HepG2 (cell line): ENCODE measurements at regions not wholly inside any gene's neighbourhood (a gene's known extent, or its start where the extent isn't known, plus 50 kb on each side); places are given as distances from the start of the nearest gene placed in this dataset.

Source experiments
- ATAC-seq: fragments of 200-7000 bp; cut with Tn5 transposase; 3 replicates; pipeline ENCODE4 v1.9.1; 2020; ENCODE audit warnings: mild to moderate bottlenecking, moderate library complexity
- BruUV-seq: library from RNA; stranded (reverse); fragments of 400-500 nt; replicated peaks from 2 replicates; lab custom pipeline; 2021; lab: Mats Ljungman, UMichigan
- CTCF ChIA-PET: fragments of 300-600 bp; formaldehyde crosslinking; extraction: SDS; loops from one replicate; lab custom pipeline; 2021; ENCODE audit warnings: low total read pairs, inconsistent platforms, low intra/inter-chr PET ratio; lab: Yijun Ruan, JAX
- POLR2A ChIA-PET: fragments of 350-600 bp; sonication (Branson Sonifier 250); formaldehyde crosslinking; loops from one replicate; lab custom pipeline; 2020; ENCODE audit warnings: antibody characterized with exemption, inconsistent platforms; lab: Yijun Ruan, JAX
- DNase-seq: peaks from one replicate; pipeline ENCODE4 v3.0.0-alpha.2; 2015; ENCODE audit warnings: low spot score
- FAIRE-seq: peaks from 3 replicates; lab custom pipeline; 2011; peaks lifted over from hg19 to GRCh38; lab: Jason Lieb, UNC
- H2AFZ ChIP-seq: one replicate; pipeline ENCODE4 v1.6.1; 2011; ENCODE audit warnings: low read length, inconsistent platforms
- H3K27ac ChIP-seq: fragments of 300-600 bp; 3 replicates; pipeline ENCODE4 v1.8.0; 2011; ENCODE audit warnings: mixed run types, mild to moderate bottlenecking, mixed read lengths, low read length, inconsistent platforms; ENCODE audit not compliant: insufficient read depth; ENCODE audit errors: extremely low read length
- H3K27me3 ChIP-seq, 2 experiments: fragments of 200-600 bp in 1 of 2; 2 replicates in 1 of 2; 3 replicates in 1 of 2; pipeline versions ENCODE4 v1.6.0 to v1.8.0; 2011; ENCODE audit warnings: low read length in 2 of 2, mild to moderate bottlenecking in 2 of 2, moderate library complexity in 2 of 2, inconsistent platforms in 1 of 2; ENCODE audit not compliant: insufficient read depth in 2 of 2, control insufficient read depth in 1 of 2
- H3K36me3 ChIP-seq, 2 experiments: fragments of 200-600 bp in 1 of 2; replicated peaks in 1 of 2; 2 replicates in 1 of 2; 3 replicates in 1 of 2; pipeline versions ENCODE4 v1.5.1 to v1.8.0; 2011; ENCODE audit warnings: low read length in 2 of 2, inconsistent platforms in 1 of 2; ENCODE audit not compliant: insufficient read depth in 2 of 2, control insufficient read depth in 1 of 2
- H3K4me1 ChIP-seq: 2 replicates; pipeline ENCODE4 v1.5.1; 2012; ENCODE audit warnings: low read length, inconsistent platforms; ENCODE audit not compliant: insufficient read depth
- H3K4me2 ChIP-seq: 2 replicates; pipeline ENCODE4 v1.6.0; 2011; ENCODE audit warnings: low read depth, low read length, inconsistent platforms
- H3K4me3 ChIP-seq, 3 experiments: fragments of 200-600 bp in 1 of 3; sonication (generic), shearing (Covaris generic) in 1 of 3; replicated peaks in 1 of 3; 2 replicates each; pipeline ENCODE4 v1.5.1; 2011 to 2016; ENCODE audit warnings: low read length in 3 of 3, inconsistent platforms in 2 of 3, low read depth in 2 of 3, mild to moderate bottlenecking in 2 of 3, control low read depth in 1 of 3, mixed read lengths in 1 of 3; ENCODE audit not compliant: insufficient read depth in 1 of 3
- H3K79me2 ChIP-seq: one replicate; pipeline ENCODE4 v1.6.1; 2011; ENCODE audit warnings: low read length, inconsistent platforms; ENCODE audit not compliant: insufficient read depth
- H3K9ac ChIP-seq: 2 replicates; pipeline ENCODE4 v1.6.0; 2011; ENCODE audit warnings: mild to moderate bottlenecking, low read depth, low read length, inconsistent platforms; ENCODE audit not compliant: insufficient read depth
- H3K9me3 ChIP-seq: 2 replicates; pipeline ENCODE4 v1.5.1; 2012; ENCODE audit warnings: mild to moderate bottlenecking, low read length
- H4K20me1 ChIP-seq: 2 replicates; pipeline ENCODE4 v1.6.0; 2011; ENCODE audit warnings: inconsistent platforms, mild to moderate bottlenecking, low read length, moderate library complexity; ENCODE audit not compliant: insufficient read depth
- CBX1 ChIP-seq: IDR thresholded peaks from one replicate; pipeline ENCODE4 v1.6.1; 2016; ENCODE audit warnings: antibody characterized with exemption, low read depth
- DMAP1 ChIP-seq: IDR thresholded peaks from 2 replicates; pipeline ENCODE4 v1.6.1; 2016
- MATR3 ChIP-seq: sonication (generic); formaldehyde crosslinking; IDR thresholded peaks from 2 replicates; pipeline ENCODE4 v1.4.0; 2020; ENCODE audit warnings: missing genetic modification reagents
- TP53 ChIP-seq: sonication (generic); formaldehyde crosslinking; conservative IDR thresholded peaks from 2 replicates; pipeline ENCODE4 v1.4.0; 2020; ENCODE audit warnings: missing genetic modification reagents
- ZC3H4 ChIP-seq: sonication (generic); formaldehyde crosslinking; IDR thresholded peaks from 2 replicates; pipeline ENCODE4 v1.4.0; 2020; ENCODE audit warnings: missing genetic modification reagents, borderline replicate concordance
- in situ Hi-C: cut with HindIII; loops from 2 replicates; pipeline ENCODE4 v1.10.0; 2017; ENCODE audit warnings: low pct_unique_long_range_greater_than_20kb; ENCODE audit not compliant: extremely low pct_ligation_motif_present
- intact Hi-C: fragments of 100-400 bp; cut with micrococcal nuclease; formaldehyde crosslinking; loops from one replicate; pipeline ENCODE4 v1.10.0; 2022; ENCODE audit not compliant: unreplicated experiment
- TF ChIP-seq, protein P1 (sequence below): sonication (generic); formaldehyde crosslinking; IDR thresholded peaks from 2 replicates; pipeline ENCODE4 v1.9.0; 2021; ENCODE audit warnings: missing genetic modification reagents, mild to moderate bottlenecking, borderline replicate concordance
- TF ChIP-seq, protein P2 (sequence below): sonication (generic); formaldehyde crosslinking; IDR thresholded peaks from 2 replicates; pipeline ENCODE4 v1.5.0; 2020; ENCODE audit warnings: missing genetic modification reagents
- TF ChIP-seq, protein P3 (sequence below): sonication (generic); formaldehyde crosslinking; IDR thresholded peaks from 2 replicates; pipeline ENCODE4 v1.5.0; 2020; ENCODE audit warnings: mild to moderate bottlenecking, missing genetic modification reagents
- TF ChIP-seq, protein P4 (sequence below): sonication (generic); formaldehyde crosslinking; IDR thresholded peaks from 2 replicates; pipeline ENCODE4 v1.4.0; 2020; ENCODE audit warnings: low read depth, mild to moderate bottlenecking, missing genetic modification reagents

DNA sequence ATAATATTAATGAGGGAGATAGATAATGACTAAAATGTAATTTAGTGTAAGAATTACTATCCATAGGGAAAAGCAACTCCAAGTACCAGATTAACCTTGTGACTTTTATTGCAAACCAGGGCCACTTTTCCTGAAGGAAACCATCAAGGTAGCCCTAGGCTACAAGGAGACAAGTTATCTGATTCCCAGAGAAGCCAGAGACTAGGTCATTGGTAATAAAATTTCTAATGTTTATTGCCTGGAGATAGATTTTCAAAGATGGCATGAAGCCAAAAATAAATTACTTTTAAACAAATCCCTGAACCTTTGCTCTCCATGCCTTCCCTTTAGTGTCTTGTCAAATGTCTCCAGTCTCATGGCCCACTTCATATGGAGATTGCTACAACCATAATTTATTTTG, 610.1 kb upstream of the SLC10A2 start:
- DNase-seq = no peak
- BruUV-seq = no TSS peak
- Histone ChIP-seq H3K27ac (no peak overlapping the region), H3K79me2 (no peaks in the 10 kb centered on the region), H3K36me3 (no peaks in the 10 kb centered on the region), H3K9ac (no peak overlapping the region), H3K4me1 (no peaks in the 10 kb centered on the region), H2AFZ (no peak overlapping the region), H4K20me1 (no peaks in the 10 kb centered on the region), H3K9me3 (peaks cover 60% of the 10 kb centered on the region), H3K27me3 (no peaks in the 10 kb centered on the region), H3K4me2 (no peak overlapping the region), H3K4me3 (no peak overlapping the region)
- intact Hi-C loops = no loop called here
- CTCF ChIA-PET = no interaction called here
- POLR2A ChIA-PET = no interaction called here
- no peak for ATAC-seq
- FAIRE-seq = no peak
- in situ Hi-C loops = no loop called here
- no peak for TF ChIP-seq ZC3H4
- TF ChIP-seq, protein P1, sequence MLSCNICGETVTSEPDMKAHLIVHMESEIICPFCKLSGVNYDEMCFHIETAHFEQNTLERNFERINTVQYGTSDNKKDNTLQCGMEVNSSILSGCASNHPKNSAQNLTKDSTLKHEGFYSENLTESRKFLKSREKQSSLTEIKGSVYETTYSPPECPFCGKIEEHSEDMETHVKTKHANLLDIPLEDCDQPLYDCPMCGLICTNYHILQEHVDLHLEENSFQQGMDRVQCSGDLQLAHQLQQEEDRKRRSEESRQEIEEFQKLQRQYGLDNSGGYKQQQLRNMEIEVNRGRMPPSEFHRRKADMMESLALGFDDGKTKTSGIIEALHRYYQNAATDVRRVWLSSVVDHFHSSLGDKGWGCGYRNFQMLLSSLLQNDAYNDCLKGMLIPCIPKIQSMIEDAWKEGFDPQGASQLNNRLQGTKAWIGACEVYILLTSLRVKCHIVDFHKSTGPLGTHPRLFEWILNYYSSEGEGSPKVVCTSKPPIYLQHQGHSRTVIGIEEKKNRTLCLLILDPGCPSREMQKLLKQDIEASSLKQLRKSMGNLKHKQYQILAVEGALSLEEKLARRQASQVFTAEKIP (CRISPR knock-in tag) = no peak
- TF ChIP-seq TP53 (CRISPR knock-in tag) = no peak
- TF ChIP-seq, protein P2, sequence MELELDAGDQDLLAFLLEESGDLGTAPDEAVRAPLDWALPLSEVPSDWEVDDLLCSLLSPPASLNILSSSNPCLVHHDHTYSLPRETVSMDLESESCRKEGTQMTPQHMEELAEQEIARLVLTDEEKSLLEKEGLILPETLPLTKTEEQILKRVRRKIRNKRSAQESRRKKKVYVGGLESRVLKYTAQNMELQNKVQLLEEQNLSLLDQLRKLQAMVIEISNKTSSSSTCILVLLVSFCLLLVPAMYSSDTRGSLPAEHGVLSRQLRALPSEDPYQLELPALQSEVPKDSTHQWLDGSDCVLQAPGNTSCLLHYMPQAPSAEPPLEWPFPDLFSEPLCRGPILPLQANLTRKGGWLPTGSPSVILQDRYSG (CRISPR knock-in tag) = no peak
- TF ChIP-seq, protein P3, sequence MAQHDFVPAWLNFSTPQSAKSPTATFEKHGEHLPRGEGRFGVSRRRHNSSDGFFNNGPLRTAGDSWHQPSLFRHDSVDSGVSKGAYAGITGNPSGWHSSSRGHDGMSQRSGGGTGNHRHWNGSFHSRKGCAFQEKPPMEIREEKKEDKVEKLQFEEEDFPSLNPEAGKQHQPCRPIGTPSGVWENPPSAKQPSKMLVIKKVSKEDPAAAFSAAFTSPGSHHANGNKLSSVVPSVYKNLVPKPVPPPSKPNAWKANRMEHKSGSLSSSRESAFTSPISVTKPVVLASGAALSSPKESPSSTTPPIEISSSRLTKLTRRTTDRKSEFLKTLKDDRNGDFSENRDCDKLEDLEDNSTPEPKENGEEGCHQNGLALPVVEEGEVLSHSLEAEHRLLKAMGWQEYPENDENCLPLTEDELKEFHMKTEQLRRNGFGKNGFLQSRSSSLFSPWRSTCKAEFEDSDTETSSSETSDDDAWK (CRISPR knock-in tag) = no peak
- TF ChIP-seq, protein P4, sequence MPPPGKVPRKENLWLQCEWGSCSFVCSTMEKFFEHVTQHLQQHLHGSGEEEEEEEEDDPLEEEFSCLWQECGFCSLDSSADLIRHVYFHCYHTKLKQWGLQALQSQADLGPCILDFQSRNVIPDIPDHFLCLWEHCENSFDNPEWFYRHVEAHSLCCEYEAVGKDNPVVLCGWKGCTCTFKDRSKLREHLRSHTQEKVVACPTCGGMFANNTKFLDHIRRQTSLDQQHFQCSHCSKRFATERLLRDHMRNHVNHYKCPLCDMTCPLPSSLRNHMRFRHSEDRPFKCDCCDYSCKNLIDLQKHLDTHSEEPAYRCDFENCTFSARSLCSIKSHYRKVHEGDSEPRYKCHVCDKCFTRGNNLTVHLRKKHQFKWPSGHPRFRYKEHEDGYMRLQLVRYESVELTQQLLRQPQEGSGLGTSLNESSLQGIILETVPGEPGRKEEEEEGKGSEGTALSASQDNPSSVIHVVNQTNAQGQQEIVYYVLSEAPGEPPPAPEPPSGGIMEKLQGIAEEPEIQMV (CRISPR knock-in tag) = no peak
- TF ChIP-seq CBX1 = no peak
- no peak for TF ChIP-seq DMAP1
- TF ChIP-seq MATR3 (CRISPR knock-in tag) = no peak
